Ishikawa (cell line): ENCODE measurements at regions not wholly inside any gene's neighbourhood (a gene's known extent, or its start where the extent isn't known, plus 50 kb on each side); places are given as distances from the start of the nearest gene placed in this dataset.

ENCODE experiments used
- CEBPB ChIP-seq: IDR thresholded peaks from 2 replicates; pipeline ENCODE4 v1.6.1; 2012
- CREB1 ChIP-seq: IDR thresholded peaks from 2 replicates; pipeline ENCODE4 v1.6.1; 2012; ENCODE audit warnings: low read depth
- EGR1 ChIP-seq: IDR thresholded peaks from 2 replicates; pipeline ENCODE4 v1.6.1; 2012
- EP300 ChIP-seq: IDR thresholded peaks from 2 replicates; pipeline ENCODE4 v1.6.1; 2012; ENCODE audit warnings: borderline replicate concordance
- FOXM1 ChIP-seq: IDR thresholded peaks from 2 replicates; pipeline ENCODE4 v1.6.1; 2012; ENCODE audit warnings: low read depth, borderline replicate concordance
- RAD21 ChIP-seq: IDR thresholded peaks from 2 replicates; pipeline ENCODE4 v1.6.1; 2012; ENCODE audit warnings: low read depth
- TAF1 ChIP-seq: IDR thresholded peaks from 2 replicates; pipeline ENCODE4 v1.6.1; 2012; ENCODE audit warnings: low read depth, mild to moderate bottlenecking
- TF ChIP-seq, protein P1 (sequence below): IDR thresholded peaks from 2 replicates; pipeline ENCODE4 v1.6.1; 2012; ENCODE audit warnings: low read depth, mild to moderate bottlenecking
- TF ChIP-seq, protein P2 (sequence below): IDR thresholded peaks from 2 replicates; pipeline ENCODE4 v1.6.1; 2012

DNA sequence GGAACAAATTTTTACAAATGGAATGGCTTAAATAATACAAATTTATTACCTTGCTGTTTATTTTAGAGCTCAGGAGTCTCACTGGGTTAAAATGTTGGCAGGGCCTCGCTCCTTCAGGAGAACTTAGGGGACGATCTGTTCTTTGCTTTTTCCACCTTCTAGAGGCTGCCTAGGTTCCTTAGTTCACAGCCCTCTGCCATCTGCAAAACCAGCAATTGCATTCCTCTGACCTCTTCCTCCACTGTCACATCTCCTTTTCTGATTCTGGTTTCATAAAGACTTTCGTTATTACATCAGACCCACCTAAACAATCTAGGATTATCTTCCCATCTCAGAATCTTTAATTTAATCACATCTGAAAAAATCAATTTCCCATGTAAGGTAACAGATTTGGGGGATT lies 249.6 kb upstream of the SPRY2 start:
- TF ChIP-seq RAD21 (no peak), CREB1 (no peak), TAF1 (no peak), EP300 (no peak), EGR1 (no peak), CEBPB (no peak), FOXM1 (no peak)
- TF ChIP-seq, protein P1, sequence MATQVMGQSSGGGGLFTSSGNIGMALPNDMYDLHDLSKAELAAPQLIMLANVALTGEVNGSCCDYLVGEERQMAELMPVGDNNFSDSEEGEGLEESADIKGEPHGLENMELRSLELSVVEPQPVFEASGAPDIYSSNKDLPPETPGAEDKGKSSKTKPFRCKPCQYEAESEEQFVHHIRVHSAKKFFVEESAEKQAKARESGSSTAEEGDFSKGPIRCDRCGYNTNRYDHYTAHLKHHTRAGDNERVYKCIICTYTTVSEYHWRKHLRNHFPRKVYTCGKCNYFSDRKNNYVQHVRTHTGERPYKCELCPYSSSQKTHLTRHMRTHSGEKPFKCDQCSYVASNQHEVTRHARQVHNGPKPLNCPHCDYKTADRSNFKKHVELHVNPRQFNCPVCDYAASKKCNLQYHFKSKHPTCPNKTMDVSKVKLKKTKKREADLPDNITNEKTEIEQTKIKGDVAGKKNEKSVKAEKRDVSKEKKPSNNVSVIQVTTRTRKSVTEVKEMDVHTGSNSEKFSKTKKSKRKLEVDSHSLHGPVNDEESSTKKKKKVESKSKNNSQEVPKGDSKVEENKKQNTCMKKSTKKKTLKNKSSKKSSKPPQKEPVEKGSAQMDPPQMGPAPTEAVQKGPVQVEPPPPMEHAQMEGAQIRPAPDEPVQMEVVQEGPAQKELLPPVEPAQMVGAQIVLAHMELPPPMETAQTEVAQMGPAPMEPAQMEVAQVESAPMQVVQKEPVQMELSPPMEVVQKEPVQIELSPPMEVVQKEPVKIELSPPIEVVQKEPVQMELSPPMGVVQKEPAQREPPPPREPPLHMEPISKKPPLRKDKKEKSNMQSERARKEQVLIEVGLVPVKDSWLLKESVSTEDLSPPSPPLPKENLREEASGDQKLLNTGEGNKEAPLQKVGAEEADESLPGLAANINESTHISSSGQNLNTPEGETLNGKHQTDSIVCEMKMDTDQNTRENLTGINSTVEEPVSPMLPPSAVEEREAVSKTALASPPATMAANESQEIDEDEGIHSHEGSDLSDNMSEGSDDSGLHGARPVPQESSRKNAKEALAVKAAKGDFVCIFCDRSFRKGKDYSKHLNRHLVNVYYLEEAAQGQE: no peak
- TF ChIP-seq, protein P2, sequence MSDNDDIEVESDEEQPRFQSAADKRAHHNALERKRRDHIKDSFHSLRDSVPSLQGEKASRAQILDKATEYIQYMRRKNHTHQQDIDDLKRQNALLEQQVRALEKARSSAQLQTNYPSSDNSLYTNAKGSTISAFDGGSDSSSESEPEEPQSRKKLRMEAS: no peak
